Left lung (tissue), 4 donors: ENCODE measurements at regions not wholly inside any gene's neighbourhood (a gene's known extent, or its start where the extent isn't known, plus 50 kb on each side); places are given as distances from the start of the nearest gene placed in this dataset.

Experiments
- ATAC-seq: fragments of 200-7000 bp; cut with Tn5 transposase; one replicate; pipeline ENCODE4 v1.9.1; 2020; ENCODE audit warnings: moderate library complexity
- DNase-seq, 4 donors: peaks; one replicate each; pipeline ENCODE4 v3.0.0-alpha.2; 2013 to 2020
- H3K27ac ChIP-seq, 2 donors: fragments of 200-600 bp; sonication (generic) in 1 of 2; one replicate each; pipeline versions ENCODE4 v1.5.0 to v1.8.0; 2020 to 2021
- H3K27me3 ChIP-seq, 2 donors: fragments of 200-600 bp; sonication (generic) in 1 of 2; one replicate each; pipeline versions ENCODE4 v1.5.0 to v1.8.0; 2020 to 2021
- H3K36me3 ChIP-seq, 2 donors: fragments of 200-600 bp; sonication (generic) in 1 of 2; one replicate each; pipeline versions ENCODE4 v1.5.0 to v1.8.0; 2020 to 2021
- H3K4me1 ChIP-seq, 2 donors: fragments of 200-600 bp; one replicate each; pipeline ENCODE4 v1.8.0; 2021
- H3K4me3 ChIP-seq, 2 donors: fragments of 200-600 bp; sonication (generic) in 1 of 2; one replicate each; pipeline versions ENCODE4 v1.5.0 to v1.8.0; 2020 to 2021; ENCODE audit warnings: mild to moderate bottlenecking in 1 of 2
- H3K9me3 ChIP-seq, 2 donors: fragments of 200-600 bp; sonication (generic) in 1 of 2; one replicate each; pipeline versions ENCODE4 v1.5.0 to v1.8.0; 2020 to 2021
- intact Hi-C, 2 donors: fragments of 100-400 bp; cut with DNase I; formaldehyde crosslinking; loops; one replicate each; pipeline versions ENCODE4 v1.11.2 to v1.14.2; 2022
- TF ChIP-seq, protein P1 (sequence below), 2 donors: fragments of 200-600 bp; sonication (generic) in 1 of 2; IDR thresholded peaks; one replicate each; pipeline versions ENCODE4 v1.5.0 to v1.8.0; 2021; ENCODE audit warnings: antibody characterized with exemption in 2 of 2
- donor health status: DM: no; HTN: yes; CAD: no.
- donor health status: DM: no; HTN: no; CAD: no.

DNA sequence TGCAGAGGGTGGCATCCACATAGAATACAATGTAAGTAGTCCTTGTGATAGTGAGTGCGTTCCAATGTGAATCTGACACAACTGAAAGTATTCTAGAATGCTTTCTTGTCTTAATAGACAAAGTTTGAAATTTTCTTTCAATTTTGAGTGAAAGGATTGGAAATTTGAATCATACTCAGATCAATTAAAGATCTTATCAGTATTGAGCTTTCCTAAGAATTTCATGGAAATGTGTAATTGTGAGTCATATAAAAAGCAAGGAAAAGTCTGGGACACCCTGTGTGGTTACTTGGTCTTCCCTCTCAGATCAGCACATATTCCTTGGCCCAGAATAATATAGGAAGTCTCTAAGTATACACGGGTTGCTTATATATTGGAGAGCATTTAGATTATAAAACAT lies 99.1 kb downstream of the MBL2 start:
- no peak for ATAC-seq
- no peaks in the 10 kb centered on the region for H3K9me3 ChIP-seq
- no peaks in the 10 kb centered on the region for H3K4me1 ChIP-seq
- no peaks in the 10 kb centered on the region for H3K36me3 ChIP-seq
- DNase-seq: no peak
- TF ChIP-seq, protein P1, sequence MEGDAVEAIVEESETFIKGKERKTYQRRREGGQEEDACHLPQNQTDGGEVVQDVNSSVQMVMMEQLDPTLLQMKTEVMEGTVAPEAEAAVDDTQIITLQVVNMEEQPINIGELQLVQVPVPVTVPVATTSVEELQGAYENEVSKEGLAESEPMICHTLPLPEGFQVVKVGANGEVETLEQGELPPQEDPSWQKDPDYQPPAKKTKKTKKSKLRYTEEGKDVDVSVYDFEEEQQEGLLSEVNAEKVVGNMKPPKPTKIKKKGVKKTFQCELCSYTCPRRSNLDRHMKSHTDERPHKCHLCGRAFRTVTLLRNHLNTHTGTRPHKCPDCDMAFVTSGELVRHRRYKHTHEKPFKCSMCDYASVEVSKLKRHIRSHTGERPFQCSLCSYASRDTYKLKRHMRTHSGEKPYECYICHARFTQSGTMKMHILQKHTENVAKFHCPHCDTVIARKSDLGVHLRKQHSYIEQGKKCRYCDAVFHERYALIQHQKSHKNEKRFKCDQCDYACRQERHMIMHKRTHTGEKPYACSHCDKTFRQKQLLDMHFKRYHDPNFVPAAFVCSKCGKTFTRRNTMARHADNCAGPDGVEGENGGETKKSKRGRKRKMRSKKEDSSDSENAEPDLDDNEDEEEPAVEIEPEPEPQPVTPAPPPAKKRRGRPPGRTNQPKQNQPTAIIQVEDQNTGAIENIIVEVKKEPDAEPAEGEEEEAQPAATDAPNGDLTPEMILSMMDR (IDR thresholded peaks at IDR 0.05): no peak
- no peaks in the 10 kb centered on the region for H3K27me3 ChIP-seq
- intact Hi-C loops: no loop called here
- no peak overlapping the region for H3K27ac ChIP-seq
- H3K4me3 ChIP-seq: no peak overlapping the region

DNA sequence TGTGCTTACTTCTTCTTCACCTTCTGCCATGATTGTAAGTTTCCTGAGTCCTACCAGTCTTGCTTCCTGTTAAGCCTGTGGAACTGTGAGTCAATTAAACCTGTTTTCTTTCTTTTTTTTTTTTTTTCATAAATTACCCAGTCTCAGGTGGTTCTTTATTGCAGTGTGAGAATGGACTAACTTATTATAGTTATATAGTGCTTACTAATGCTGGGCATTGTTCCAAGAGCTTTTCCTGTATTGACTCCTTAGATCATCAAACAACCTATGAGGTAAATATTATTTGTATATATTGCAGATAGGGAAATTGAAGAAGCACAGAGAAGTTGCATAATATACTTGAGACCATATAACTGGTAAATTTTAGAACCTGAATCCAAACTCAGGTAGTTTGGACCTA lies 98.1 kb downstream of the MBL2 start:
- H3K9me3 ChIP-seq: no peaks in the 10 kb centered on the region
- no peak overlapping the region for H3K27ac ChIP-seq
- H3K4me3 ChIP-seq: no peak overlapping the region
- H3K36me3 ChIP-seq: no peaks in the 10 kb centered on the region
- TF ChIP-seq, protein P1 (IDR thresholded peaks at IDR 0.05): no peak
- ATAC-seq: no peak
- DNase-seq: no peak
- no peaks in the 10 kb centered on the region for H3K27me3 ChIP-seq
- no peaks in the 10 kb centered on the region for H3K4me1 ChIP-seq
- intact Hi-C loops: no loop called here

DNA sequence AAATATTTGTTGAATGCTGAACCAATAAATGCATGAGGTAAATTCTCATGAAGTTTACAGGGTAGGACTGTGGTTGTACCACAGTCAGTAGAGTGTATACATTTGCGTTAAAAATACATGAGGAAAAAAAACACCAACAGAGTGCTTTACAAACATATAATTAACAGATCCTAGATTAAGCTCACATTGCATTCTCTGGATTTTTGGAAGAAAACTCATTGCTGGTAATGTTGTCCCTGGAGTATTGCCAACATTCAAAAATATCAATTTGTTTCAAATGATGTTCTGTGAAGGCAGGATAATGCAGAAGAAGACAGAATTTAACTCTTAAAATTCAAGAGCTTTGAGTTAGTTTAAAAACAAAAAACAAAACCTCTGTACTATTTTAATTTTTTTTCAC lies 95.5 kb downstream of the MBL2 start:
- Histone ChIP-seq H3K36me3 (no peaks in the 10 kb centered on the region), H3K4me1 (no peaks in the 10 kb centered on the region), H3K27ac (no peak overlapping the region), H3K27me3 (no peaks in the 10 kb centered on the region), H3K4me3 (no peak overlapping the region), H3K9me3 (no peaks in the 10 kb centered on the region)
- intact Hi-C loops: no loop called here
- no peak for ATAC-seq
- no peak for DNase-seq
- TF ChIP-seq, protein P1 (IDR thresholded peaks at IDR 0.05): no peak

DNA sequence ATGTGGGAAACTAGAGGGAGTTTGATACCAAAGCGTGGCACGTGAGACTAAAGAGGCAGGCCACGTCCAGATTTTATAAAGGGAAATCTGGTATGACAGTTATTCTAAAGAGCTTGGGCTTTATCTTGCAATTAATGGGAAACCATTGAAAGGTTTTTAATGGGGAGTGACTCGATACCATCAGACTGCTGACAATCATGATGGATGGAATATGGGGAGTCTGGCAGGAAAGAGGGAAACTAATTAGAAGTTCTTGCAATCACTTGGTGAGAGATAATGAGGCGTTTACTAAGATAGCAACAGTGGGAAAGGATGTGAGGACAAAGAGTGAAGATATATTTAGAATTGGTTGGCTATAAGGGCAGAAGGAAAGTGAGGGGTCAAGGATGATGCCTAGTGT lies 94.0 kb downstream of the MBL2 start:
- TF ChIP-seq, protein P1 (IDR thresholded peaks at IDR 0.05): no peak
- Histone ChIP-seq H3K4me1 (no peaks in the 10 kb centered on the region), H3K4me3 (no peak overlapping the region), H3K9me3 (no peaks in the 10 kb centered on the region), H3K27me3 (no peaks in the 10 kb centered on the region), H3K36me3 (no peaks in the 10 kb centered on the region), H3K27ac (no peak overlapping the region)
- intact Hi-C loops: no loop called here
- ATAC-seq (no peak), DNase-seq (no peak)

DNA sequence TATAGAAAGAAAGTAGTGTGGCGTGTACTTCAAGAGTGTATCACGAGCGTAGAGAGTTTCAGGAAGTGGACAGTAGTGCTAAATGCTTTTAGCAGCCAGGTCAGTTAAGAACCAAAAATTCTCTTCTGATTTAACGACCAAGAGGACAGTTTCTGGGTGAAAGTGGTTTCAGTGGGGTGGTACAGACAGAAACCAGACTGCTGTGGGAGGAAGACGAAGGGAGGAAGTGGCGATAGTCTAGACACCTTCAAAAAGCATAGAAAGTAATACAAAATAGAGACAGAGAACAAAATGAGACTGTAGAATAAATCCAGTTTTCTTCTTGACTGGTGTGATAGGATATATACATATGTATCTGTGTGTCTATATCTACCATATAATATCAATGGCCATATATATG lies 93.5 kb downstream of the MBL2 start:
- Histone ChIP-seq H3K4me3 (no peak overlapping the region), H3K27ac (no peak overlapping the region), H3K4me1 (no peaks in the 10 kb centered on the region), H3K9me3 (no peaks in the 10 kb centered on the region), H3K27me3 (no peaks in the 10 kb centered on the region), H3K36me3 (no peaks in the 10 kb centered on the region)
- intact Hi-C loops: no loop called here
- ATAC-seq (no peak), DNase-seq (no peak)
- TF ChIP-seq, protein P1 (IDR thresholded peaks at IDR 0.05): no peak
